ENCODE measurements at regions not wholly inside any gene's neighbourhood (a gene's known extent, or its start where the extent isn't known, plus 50 kb on each side); places are given as distances from the start of the nearest gene placed in this dataset.
"Not testable (repeated sequence)": the region's sequence is repeated elsewhere in the genome, so short reads cannot be mapped to it uniquely, and the experiment has no call there.

GRCh38 chr12:20150835-20151422, 217.4 kb upstream of the PDE3A start:
- intact Hi-C loops (cut with DNase I), result no loop called here
- no peak for DNase-seq
- ATAC-seq, result no peak

DNA sequence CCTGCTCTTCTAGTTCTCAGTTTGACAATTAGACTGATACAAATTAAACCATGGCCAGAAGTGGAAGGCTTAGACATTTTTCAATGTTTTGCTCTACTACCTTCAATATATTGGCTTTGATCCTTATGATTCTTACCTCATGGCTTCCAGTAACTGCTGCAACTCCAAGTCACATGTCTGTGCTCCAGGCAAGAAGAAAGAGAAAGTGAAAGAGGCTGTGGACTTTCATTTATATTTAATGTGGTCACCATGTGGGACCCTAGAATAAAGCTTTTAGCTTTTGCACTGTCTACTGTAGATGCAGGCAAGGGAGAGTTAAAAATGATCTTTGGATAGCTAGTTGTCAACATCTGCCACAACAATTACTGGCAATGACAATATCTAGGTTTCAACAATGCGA, 214.3 kb upstream of the PDE3A start:
- DNase-seq (no peak), ATAC-seq (no peak)
- intact Hi-C loops (cut with DNase I), result no loop called here

DNA sequence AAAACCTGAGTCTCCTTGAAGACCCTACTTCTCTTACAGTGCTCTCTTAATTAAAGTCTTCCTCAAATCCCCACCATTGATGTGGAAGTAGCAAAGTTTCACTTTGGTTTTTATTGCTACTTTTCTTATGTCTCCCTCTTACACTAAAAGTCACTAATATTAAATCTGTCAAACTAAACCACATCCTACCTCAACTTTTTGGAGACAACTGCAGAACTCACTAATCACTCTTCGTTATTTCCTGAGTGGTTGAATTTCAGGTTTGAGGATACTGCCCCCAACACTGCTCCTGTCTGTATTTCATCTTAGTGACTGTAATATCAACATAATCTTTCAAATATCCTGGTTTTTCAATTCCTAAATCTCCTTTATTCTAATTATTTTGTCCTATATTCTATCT, 213.0 kb upstream of the PDE3A start:
- no peak for DNase-seq
- intact Hi-C loops (cut with DNase I), result no loop called here
- no peak for ATAC-seq

DNA sequence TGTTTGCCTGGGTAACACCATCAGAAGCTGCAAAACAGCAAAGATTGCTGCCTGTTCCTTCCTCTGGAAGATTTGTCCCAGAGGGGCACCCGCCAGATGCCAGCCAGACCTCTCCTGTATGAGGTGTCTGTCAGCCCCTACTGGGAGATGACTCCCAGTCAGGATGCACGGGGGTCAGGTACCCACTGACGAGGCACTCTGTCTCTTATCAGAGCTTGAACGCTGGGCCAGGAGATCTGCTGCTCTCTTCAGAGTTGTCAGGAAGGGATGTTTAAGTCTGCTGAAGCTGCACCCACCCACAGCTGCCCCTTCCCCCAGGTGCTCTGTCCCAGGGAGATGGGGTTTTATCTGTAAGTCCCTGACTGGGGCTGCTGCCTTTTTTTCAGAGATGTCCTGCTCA, 207.4 kb upstream of the PDE3A start:
- intact Hi-C loops (cut with DNase I); DNase-seq; ATAC-seq: not testable (repeated sequence)

DNA sequence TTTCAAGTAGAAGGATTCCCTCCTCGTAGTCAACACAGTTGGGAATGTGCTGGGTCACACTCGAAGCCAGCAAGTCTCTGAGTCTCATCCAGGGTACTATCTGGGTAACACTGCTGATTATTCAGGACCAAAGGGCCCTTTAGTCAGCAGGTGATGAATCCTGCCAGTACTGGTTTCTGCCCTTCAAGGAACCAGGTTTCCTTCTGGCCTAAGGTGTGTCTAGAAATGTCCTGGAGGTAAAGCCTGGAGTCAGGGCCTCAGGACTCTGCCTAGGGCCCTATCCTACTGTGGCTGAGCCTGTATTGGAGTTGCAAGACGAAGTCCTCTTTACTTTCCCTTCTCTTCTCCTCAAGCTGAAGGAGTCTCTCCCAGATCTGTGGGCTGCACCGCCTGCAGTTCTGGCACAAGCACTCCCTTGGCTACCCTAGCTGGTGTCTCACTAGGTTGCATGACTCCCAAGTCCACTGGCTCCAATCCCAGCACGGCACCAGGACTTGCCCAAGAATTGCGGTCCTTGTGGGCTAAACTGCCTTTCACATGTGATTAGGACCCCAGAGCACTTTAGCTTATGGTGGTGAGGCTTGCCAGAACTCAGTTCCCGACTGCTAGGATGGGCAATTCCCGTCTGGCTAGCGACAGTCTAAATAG, 193.7 kb upstream of the PDE3A start:
- intact Hi-C loops (cut with DNase I), result no loop called here
- DNase-seq (no peak), ATAC-seq (no peak)

DNA sequence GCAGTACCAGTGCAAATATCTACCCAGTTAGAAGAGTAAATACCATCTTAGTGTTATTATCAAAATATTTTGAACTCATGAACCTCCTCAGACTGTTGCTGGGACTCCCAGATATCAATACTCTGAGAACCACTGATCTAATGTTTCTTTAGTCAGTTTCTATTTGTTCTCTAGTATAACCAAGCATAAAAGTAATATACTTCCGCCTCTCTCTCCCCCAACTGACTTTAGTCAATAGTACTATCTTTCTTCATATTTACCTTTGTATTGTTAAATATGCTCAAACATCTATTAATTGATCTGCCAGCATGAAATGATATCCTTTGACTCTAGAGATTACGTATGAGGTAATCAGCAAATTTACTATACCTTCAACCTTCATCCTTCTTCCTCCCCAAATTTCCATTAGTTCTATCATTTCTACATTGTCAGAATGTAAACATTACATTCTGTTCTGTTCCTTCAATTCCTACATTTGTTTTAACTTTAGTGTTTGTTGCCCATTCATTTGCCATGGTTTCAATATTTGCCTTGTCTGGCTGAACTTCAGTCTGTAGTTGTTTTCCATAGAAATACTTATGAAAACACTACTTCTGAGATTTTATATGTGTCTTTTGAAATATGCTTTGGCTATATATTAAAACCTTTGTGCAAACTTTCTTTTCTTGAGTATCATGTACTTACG, 192.5 kb upstream of the PDE3A start:
- DNase-seq (no peak), ATAC-seq (no peak)
- intact Hi-C loops (cut with DNase I), result no loop called here

DNA sequence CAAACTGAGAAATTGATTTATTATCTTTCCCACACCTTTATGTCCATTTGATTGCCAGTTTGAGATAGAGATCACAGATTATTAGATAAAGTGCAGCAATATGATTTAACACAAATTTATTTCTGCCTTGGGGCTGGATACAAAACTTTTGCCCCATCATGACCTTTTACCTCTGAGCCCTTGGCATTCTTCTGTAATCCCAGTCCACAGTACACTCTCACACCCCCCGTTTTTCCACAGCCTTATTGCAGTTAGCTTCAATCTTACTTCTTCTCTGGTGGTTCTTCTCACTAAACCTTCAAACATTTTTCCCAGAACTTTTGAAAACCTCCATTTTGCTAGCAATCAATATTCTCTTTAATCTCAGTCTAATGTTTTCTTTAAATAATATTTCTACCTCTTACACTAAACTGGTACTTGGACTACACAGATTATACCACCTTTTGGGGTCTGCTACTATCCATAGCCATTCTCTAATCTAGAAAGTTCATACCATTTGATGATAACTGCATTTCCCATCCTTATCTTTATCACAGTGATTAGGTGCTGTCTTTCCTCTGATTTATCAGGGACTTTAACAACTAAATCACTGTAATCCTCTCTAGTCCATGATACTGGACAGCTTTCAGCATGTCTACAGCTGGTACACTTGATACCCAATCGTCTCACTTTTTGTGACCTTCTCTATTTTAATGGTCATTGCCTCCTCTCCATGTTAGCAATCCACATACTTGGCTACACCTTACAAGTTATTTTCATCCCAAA, 186.7 kb upstream of the PDE3A start:
- ATAC-seq, result no peak
- DNase-seq, result no peak
- intact Hi-C loops (cut with DNase I), result no loop called here

- no peak for DNase-seq
- peak in 1 of 2 donors; percentile 49 for ATAC-seq
- intact Hi-C loops (cut with DNase I), result no loop called here
Observed at GRCh38 chr12:20183563-20183962, 184.8 kb upstream of the PDE3A start.

DNA sequence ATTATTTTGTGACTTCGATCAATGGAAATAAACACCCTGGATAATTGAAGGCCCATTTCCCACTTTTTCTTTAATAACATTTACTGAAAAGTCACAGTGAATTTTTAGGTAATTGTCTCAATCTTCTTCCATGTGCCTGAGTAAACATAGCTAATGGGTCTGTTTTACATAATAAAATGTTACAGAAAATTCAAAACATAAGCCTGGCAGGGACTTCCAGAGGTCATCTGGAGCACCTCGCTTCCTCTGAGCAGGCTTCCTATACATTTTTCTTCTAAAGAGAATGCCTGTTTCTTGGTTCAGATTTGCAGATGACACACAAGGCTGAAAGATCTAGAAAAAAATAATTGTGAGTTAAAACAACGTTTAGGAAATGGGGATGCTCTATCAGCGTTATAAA, 183.8 kb upstream of the PDE3A start:
- ATAC-seq (no peak), DNase-seq (no peak)
- intact Hi-C loops (cut with DNase I), result no loop called here

DNA sequence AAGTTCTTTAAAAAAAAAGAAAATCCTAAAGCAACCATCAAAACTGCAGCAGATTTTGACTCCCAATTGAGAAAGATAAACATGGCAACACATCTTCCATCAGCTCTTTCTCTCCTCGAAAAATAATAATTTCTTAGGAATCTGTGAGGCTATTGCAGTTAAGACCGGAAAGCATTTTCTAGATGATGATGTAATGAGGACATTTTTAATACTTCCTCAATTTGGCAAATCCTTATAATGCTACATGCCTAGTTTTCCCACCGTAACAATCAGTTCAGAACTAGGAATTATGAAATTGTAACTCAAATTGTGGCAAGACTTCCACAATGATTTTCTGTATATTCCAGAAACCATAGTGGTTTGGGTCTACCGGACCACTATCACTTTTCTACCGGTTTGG, 180.9 kb upstream of the PDE3A start:
- DNase-seq (no peak), ATAC-seq (no peak)
- intact Hi-C loops (cut with DNase I), result no loop called here

DNA sequence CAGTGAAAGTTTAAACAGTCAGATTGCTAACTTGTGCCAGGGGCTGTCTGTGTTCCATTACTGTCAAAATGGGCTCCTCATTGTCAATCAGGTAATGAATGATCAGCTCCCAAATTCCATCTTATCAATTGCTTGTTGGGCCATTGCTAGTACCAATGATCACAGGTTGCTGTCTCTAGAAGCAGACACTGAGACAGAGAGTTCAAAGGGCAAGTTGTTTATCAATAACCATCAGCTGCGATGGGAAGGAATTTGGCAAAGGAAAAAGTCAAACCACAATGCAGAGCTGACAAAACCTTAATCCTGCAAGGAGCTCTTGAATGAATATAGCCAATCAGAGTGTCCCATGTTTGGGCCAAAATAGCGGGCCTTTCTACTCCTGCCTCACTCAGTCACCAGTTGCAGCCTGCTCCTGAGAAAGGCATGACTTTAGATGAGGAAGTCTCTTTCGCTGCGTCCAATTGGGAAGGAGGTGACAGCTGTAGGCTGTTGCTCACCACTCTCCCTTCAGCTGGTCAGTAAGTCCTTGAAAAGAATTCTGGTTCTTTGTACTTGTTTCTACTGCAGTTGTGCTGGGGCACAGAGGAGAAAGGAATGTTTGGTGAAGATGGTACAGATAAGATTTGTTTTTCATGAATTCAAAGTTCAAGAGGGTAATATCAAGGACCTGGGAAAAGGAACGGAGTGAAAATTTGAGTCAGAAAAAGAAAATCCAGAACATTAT, 179.2 kb upstream of the PDE3A start:
- ATAC-seq, result peak in 1 of 2 donors; percentile 71
- DNase-seq, result no peak
- intact Hi-C loops (cut with DNase I), result no loop called here

DNA sequence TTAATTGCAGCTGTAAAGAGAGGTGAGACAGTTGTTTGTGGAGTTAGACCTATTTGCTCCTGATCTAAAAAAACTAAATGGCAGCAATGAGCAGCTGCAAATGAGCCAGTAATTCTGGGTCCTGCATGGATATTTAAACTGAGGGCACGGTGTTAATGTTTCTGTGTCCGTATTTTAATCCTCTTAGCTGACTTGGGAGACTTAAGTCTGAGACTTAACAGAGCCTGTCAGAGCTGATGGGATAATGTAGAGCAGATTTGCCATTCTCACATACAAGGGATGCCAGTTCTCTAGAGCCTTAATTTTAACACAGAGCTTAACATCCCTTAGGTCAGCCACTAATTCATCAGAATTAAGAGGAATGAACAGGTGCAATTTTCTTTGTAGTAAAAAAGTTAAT, 178.6 kb upstream of the PDE3A start:
- ATAC-seq (peak in 1 of 2 donors; percentile 55), DNase-seq (no peak)
- intact Hi-C loops (cut with DNase I), result no loop called here

GRCh38 chr12:20194171-20194570, 174.2 kb upstream of the PDE3A start:
- no peak for DNase-seq
- ATAC-seq, result peak; percentile 38 to 51
- intact Hi-C loops (cut with DNase I), result no loop called here

DNA sequence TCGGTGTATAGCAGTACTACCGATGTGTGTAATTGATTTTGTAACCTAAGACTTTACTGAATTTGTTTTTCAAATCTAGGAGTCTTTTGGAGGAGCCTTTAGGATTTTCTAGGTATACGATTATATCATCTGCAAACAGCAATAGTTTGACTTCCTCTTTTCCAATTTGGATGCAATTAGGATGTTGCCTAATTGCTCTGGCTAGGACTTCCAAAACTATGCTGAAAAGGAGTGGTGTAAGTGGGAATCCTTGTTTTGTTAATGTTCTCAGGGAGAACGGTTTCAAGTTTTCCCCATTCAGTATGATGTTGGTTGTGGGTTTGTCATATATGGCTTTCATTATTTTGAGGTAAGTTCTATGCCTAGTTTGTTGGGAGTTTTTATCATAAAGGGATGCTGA, 171.6 kb upstream of the PDE3A start:
- intact Hi-C loops (cut with DNase I), result no loop called here
- DNase-seq (no peak), ATAC-seq (no peak)

DNA sequence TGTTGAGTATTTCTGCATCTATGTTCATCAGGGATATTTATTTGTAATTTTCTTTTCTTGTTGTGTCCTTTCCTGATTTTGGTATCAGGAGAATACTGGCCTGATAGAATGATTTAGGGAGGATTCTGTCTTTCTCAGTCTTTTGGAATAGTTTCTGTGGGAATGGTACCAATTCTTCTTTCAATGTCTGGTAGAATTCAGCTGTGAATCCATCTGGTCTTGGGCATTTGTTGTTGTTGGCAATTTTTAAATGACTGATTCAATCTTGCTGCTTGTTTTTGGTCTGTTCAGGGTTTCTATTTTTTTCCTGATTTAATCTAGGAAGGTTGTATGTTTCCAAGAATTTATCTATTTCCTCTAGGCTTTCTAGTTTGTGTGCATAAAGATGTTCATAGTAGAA, 170.9 kb upstream of the PDE3A start:
- ATAC-seq (no peak), DNase-seq (no peak)
- intact Hi-C loops (cut with DNase I), result no loop called here

- no peak for ATAC-seq
- DNase-seq, result no peak
- intact Hi-C loops (cut with DNase I), result no loop called here
Observed at GRCh38 chr12:20199780-20200179, 168.6 kb upstream of the PDE3A start.

DNA sequence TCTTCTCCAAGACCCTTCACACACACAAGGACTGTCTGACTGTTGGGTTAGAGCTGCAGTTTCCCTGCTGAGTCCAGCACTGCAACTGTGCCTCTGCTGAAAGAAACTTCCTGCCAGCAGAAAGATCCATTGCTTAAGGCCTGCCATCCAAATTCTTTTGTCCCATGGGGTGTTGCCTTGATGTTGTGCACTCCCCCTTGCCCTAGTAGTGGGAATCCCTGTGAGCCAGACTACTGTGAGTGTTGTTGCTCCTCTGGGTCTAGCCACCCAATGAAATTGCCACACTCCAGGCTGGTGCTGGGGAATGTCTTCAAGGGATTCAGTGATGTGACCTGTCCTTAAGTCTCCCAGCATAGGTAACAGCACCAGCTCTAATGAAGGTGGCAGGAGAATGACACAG, 166.6 kb upstream of the PDE3A start:
- no peak for DNase-seq
- peak in 1 of 2 donors; percentile 74 for ATAC-seq
- intact Hi-C loops (cut with DNase I), result no loop called here

DNA sequence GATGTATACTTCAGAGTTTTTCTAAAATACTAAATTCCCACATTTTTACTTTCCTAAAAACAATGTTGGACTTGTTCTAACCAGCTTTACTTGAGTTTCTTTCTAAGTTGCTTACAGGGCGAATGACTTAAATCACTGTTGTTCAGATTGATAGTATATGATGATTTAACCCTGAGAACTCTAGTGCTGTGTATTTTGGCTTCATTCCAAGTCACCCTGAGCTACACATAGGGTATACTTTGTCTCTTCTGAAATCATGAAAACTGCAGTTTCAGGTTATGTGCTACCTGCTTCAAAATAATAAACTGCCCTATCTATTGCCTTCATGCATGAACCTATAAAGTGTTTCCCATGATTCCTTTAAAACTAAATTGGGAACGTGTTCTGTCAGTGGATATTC, 162.5 kb upstream of the PDE3A start:
- ATAC-seq (no peak), DNase-seq (no peak)
- intact Hi-C loops (cut with DNase I), result no loop called here

DNA sequence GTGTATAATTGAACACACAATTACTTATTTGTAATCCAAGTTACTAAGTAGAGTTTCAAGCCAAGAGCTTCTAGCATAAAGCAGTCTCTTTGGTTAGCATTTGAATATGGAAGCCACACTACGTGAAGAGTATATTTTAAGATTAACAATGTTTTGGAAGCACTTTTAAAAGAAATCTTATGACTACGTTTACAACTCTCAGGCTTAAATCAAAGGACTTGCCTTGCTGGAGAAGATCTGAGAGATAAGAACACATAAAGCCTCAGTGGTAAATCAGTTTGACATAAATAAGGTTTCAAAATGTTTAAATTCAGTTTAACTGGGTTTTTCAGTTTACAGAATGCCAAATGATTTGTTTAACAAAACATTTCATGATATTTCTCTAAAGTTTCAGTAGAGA, 161.9 kb upstream of the PDE3A start:
- DNase-seq (no peak), ATAC-seq (no peak)
- intact Hi-C loops (cut with DNase I), result no loop called here

Measured in left cardiac atrium (tissue), 4 donors.